BE2C (cell line): ENCODE measurements at regions not wholly inside any gene's neighbourhood (a gene's known extent, or its start where the extent isn't known, plus 50 kb on each side); places are given as distances from the start of the nearest gene placed in this dataset.

Source experiments
- DNase-seq: peaks from one replicate; pipeline ENCODE4 v3.0.0-alpha.2; 2020
- H3K27me3 ChIP-seq: fragments of 250-450 bp; sonication (Bioruptor Pico); 2 replicates; pipeline ENCODE4 v1.5.1; 2020; ENCODE audit warnings: mild to moderate bottlenecking
- H3K36me3 ChIP-seq: fragments of 250-450 bp; sonication (Bioruptor Pico); 2 replicates; pipeline ENCODE4 v1.5.1; 2020; ENCODE audit warnings: mild to moderate bottlenecking
- H3K4me1 ChIP-seq: fragments of 250-450 bp; sonication (Bioruptor Pico); 2 replicates; pipeline ENCODE4 v1.5.1; 2020
- H3K4me3 ChIP-seq: 2 replicates; pipeline ENCODE4 v1.5.1; 2011; ENCODE audit warnings: low read depth, low read length
- H3K9me3 ChIP-seq: fragments of 250-450 bp; sonication (Bioruptor Pico); 2 replicates; pipeline ENCODE4 v1.5.1; 2020
- CTCF ChIP-seq: IDR thresholded peaks from 2 replicates; pipeline ENCODE4 v1.5.1; 2012; ENCODE audit warnings: mild to moderate bottlenecking, low read depth, low read length

DNA sequence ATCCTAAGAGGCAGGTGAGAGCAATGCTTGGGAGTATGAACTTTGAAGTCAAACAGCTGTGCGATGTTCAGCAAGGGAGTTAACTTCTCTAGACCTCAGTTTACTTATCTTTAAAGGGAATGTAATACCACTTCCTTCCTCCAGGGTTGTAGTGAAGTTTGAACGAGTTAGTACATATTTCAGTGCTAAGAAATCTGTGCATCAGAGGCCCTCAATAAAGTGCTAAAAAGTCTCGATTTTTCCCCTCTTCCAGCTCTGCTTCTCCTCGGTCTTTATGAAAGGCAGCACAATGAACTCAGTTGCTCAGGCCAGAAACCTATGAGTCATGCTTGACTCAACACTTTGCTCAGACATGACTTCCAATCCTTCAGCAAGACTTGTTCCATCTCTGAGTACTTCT is 418.9 kb downstream of the MDFIC start:
- no peaks in the 10 kb centered on the region for H3K4me1 ChIP-seq
- DNase-seq, result no peak

GRCh38 chr7:115338016-115338415 is 416.1 kb downstream of the MDFIC start:
- H3K4me3 ChIP-seq, result no peak overlapping the region
- H3K27me3 ChIP-seq, result no peaks in the 10 kb centered on the region
- DNase-seq, result no peak
- TF ChIP-seq CTCF, result no peak
- H3K4me1 ChIP-seq, result no peaks in the 10 kb centered on the region
- no peaks in the 10 kb centered on the region for H3K36me3 ChIP-seq
- H3K9me3 ChIP-seq, result no peaks in the 10 kb centered on the region

More for the DNA sequence above, 418.9 kb downstream of the MDFIC start:
- H3K27me3 ChIP-seq, result no peaks in the 10 kb centered on the region
- H3K4me3 ChIP-seq, result no peak overlapping the region
- TF ChIP-seq CTCF, result peak; percentile 36
- H3K36me3 ChIP-seq, result no peaks in the 10 kb centered on the region
- no peaks in the 10 kb centered on the region for H3K9me3 ChIP-seq

- no peak for TF ChIP-seq CTCF
- no peaks in the 10 kb centered on the region for H3K4me1 ChIP-seq
These were observed 410.8 kb downstream of the MDFIC start for GRCh38 chr7:115332691-115333090.

DNA sequence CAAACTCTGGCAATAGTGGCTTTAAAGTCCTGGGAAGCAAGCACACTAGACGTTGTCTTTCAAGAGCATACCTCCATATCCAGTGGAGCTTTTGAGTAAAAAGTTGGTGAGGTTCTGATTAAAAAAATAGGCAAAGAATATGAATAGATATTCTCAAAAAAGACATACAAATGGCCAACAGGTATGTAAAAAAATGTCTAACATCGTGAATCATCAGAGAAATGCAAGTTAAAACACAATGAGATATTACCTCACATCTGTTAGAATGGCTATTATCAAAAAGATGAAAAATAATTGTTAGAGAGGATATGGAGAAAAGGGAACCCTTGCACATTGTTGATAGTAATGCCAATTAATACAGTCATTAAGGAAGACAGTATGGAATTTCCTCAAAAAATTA is 407.1 kb downstream of the MDFIC start:
- H3K9me3 ChIP-seq, result no peaks in the 10 kb centered on the region
- TF ChIP-seq CTCF, result no peak
- no peaks in the 10 kb centered on the region for H3K4me1 ChIP-seq
- H3K4me3 ChIP-seq, result no peak overlapping the region
- DNase-seq, result no peak
- H3K36me3 ChIP-seq, result no peaks in the 10 kb centered on the region
- H3K27me3 ChIP-seq, result no peaks in the 10 kb centered on the region; the same call in 1 of the 2 replicates

More at GRCh38 chr7:115332691-115333090, 410.8 kb downstream of the MDFIC start:
- H3K9me3 ChIP-seq, result no peaks in the 10 kb centered on the region
- DNase-seq, result no peak
- no peaks in the 10 kb centered on the region for H3K27me3 ChIP-seq
- H3K36me3 ChIP-seq, result no peaks in the 10 kb centered on the region
- H3K4me3 ChIP-seq, result no peak overlapping the region

DNA sequence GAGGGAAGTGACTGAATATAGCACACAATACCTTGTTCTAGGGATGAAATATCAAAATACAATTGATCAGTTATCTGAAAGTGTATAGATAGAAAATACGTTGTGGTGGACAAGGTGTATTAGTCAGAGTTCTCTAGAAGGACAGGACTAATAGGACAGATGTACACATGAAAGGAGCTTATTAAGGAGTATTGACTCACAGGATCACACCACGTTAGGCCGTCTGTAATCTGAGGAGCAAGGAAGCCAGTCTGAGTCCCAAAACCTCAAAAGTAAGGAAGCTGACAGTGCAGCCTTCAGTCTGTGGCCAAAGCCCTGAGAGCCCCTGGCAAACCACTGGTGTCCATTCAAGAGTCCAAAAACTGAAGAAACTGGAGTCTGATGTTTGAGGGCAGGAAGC is 406.1 kb downstream of the MDFIC start:
- Histone ChIP-seq H3K4me3 (no peak overlapping the region), H3K4me1 (no peaks in the 10 kb centered on the region), H3K36me3 (no peaks in the 10 kb centered on the region), H3K27me3 (no peaks in the 10 kb centered on the region; the same call in 1 of the 2 replicates), H3K9me3 (no peaks in the 10 kb centered on the region)
- DNase-seq, result no peak
- TF ChIP-seq CTCF, result no peak

- no peaks in the 10 kb centered on the region for H3K4me1 ChIP-seq
- no peak overlapping the region for H3K4me3 ChIP-seq
- H3K27me3 ChIP-seq, result no peaks in the 10 kb centered on the region; the same call in 1 of the 2 replicates
- TF ChIP-seq CTCF, result no peak
- no peaks in the 10 kb centered on the region for H3K36me3 ChIP-seq
- no peak for DNase-seq
- no peaks in the 10 kb centered on the region for H3K9me3 ChIP-seq
These were observed 405.4 kb downstream of the MDFIC start for GRCh38 chr7:115327326-115327725.
